Endodermal cell (in vitro differentiated cells): ENCODE measurements at regions not wholly inside any gene's neighbourhood (a gene's known extent, or its start where the extent isn't known, plus 50 kb on each side); places are given as distances from the start of the nearest gene placed in this dataset.
A peak's percentile ranks its signal among the peaks of the same experiment; 100 is the strongest.
"Not testable (repeated sequence)": the region's sequence is repeated elsewhere in the genome, so short reads cannot be mapped to it uniquely, and the experiment has no call there.

Experiments used
- DNase-seq: peaks from one replicate; pipeline ENCODE4 v3.0.0-alpha.2; 2017
- H3K27ac ChIP-seq: 2 replicates; pipeline ENCODE4 v1.5.1; 2013; ENCODE audit warnings: mild to moderate bottlenecking, low read depth, low read length, moderate library complexity
- H3K27me3 ChIP-seq: 2 replicates; pipeline ENCODE4 v1.6.1; 2013; ENCODE audit warnings: mild to moderate bottlenecking, low read length, moderate library complexity; ENCODE audit not compliant: insufficient read depth, control insufficient read depth, poor library complexity, severe bottlenecking
- H3K36me3 ChIP-seq: 2 replicates; pipeline ENCODE4 v1.7.0; 2013; ENCODE audit warnings: mild to moderate bottlenecking, low read length, moderate library complexity; ENCODE audit not compliant: control insufficient read depth, insufficient read depth
- H3K4me1 ChIP-seq: one replicate; pipeline ENCODE4 v1.7.0; 2013; ENCODE audit warnings: low read length; ENCODE audit not compliant: control insufficient read depth, insufficient read depth
- H3K4me3 ChIP-seq: 2 replicates; pipeline ENCODE4 v1.5.1; 2013; ENCODE audit warnings: mild to moderate bottlenecking, low read length, moderate library complexity
- H3K9ac ChIP-seq: 2 replicates; pipeline ENCODE4 v1.6.1; 2013; ENCODE audit warnings: mild to moderate bottlenecking, low read length, moderate library complexity; ENCODE audit not compliant: poor library complexity, severe bottlenecking; ENCODE audit errors: extremely low read depth
- H3K9me3 ChIP-seq: 2 replicates; pipeline ENCODE4 v1.6.1; 2013; ENCODE audit warnings: mild to moderate bottlenecking, low read length, moderate library complexity; ENCODE audit not compliant: control insufficient read depth
- H3K27ac Mint-ChIP-seq: 2 replicates; pipeline ENCODE4 v1.8.0; 2020; ENCODE audit warnings: mixed read lengths
- H3K27me3 Mint-ChIP-seq: 2 replicates; pipeline ENCODE4 v1.8.0; 2021; ENCODE audit warnings: mild to moderate bottlenecking, mixed read lengths; ENCODE audit not compliant: insufficient read depth
- H3K36me3 Mint-ChIP-seq: 2 replicates; pipeline ENCODE4 v1.8.0; 2020; ENCODE audit warnings: low read depth, mixed read lengths
- H3K4me1 Mint-ChIP-seq: 2 replicates; pipeline ENCODE4 v1.8.0; 2020; ENCODE audit warnings: mixed read lengths
- H3K4me3 Mint-ChIP-seq: 2 replicates; pipeline ENCODE4 v1.8.0; 2020; ENCODE audit warnings: mild to moderate bottlenecking, moderate library complexity, mixed read lengths
- H3K9me3 Mint-ChIP-seq: 2 replicates; pipeline ENCODE4 v1.8.0; 2020; ENCODE audit warnings: mild to moderate bottlenecking, mixed read lengths
- WGBS, 2 experiments: methylation state at CpG; one replicate each; pipeline versions ENCODE4 v1.1.5 to v1.1.7; 2013; ENCODE audit warnings: missing lambda C conversion rate in 2 of 2, mixed read lengths in 1 of 2; ENCODE audit not compliant: insufficient coverage in 1 of 2, insufficient read length in 1 of 2; 5-methylcytosine and 5-hydroxymethylcytosine counted together
- TF ChIP-seq, protein P1 (sequence below): fragments of 200-600 bp; sonication (generic); conservative IDR thresholded peaks from 2 replicates; pipeline ENCODE4 v1.5.0; 2021; ENCODE audit warnings: antibody characterized with exemption, mild to moderate bottlenecking

- H3K9me3 ChIP-seq, result peaks cover 61% of the 10 kb centered on the region
- peaks cover 7% of the 10 kb centered on the region for H3K36me3 Mint-ChIP-seq
Measured at GRCh38 chr20:29326376-29327070, 1930.9 kb upstream of the DEFB115 start.

GRCh38 chr20:29327600-29328420 is 1929.7 kb upstream of the DEFB115 start:
- peaks cover 10% of the 10 kb centered on the region for H3K36me3 Mint-ChIP-seq
- H3K4me1 ChIP-seq, result not testable (repeated sequence)
- 66 to 70% methylated on average over 21 to 31 of the region's 33 CpGs for WGBS, 2 experiments

More at GRCh38 chr20:29326376-29327070, 1930.9 kb upstream of the DEFB115 start:
- DNase-seq, result no peak
- no peaks in the 10 kb centered on the region for H3K27me3 ChIP-seq
- H3K36me3 ChIP-seq, result no peaks in the 10 kb centered on the region
- H3K9ac ChIP-seq, result no peak overlapping the region
- H3K4me3 ChIP-seq, result no peak overlapping the region
- 73 to 76% methylated on average over 23 to 25 of the region's 27 CpGs for WGBS, 2 experiments
- Mint-ChIP-seq H3K27ac (no peak overlapping the region), H3K4me3 (no peak overlapping the region), H3K4me1 (no peaks in the 10 kb centered on the region), H3K27me3 (peaks cover 2% of the 10 kb centered on the region), H3K9me3 (peaks cover 88% of the 10 kb centered on the region)
- TF ChIP-seq, protein P1, sequence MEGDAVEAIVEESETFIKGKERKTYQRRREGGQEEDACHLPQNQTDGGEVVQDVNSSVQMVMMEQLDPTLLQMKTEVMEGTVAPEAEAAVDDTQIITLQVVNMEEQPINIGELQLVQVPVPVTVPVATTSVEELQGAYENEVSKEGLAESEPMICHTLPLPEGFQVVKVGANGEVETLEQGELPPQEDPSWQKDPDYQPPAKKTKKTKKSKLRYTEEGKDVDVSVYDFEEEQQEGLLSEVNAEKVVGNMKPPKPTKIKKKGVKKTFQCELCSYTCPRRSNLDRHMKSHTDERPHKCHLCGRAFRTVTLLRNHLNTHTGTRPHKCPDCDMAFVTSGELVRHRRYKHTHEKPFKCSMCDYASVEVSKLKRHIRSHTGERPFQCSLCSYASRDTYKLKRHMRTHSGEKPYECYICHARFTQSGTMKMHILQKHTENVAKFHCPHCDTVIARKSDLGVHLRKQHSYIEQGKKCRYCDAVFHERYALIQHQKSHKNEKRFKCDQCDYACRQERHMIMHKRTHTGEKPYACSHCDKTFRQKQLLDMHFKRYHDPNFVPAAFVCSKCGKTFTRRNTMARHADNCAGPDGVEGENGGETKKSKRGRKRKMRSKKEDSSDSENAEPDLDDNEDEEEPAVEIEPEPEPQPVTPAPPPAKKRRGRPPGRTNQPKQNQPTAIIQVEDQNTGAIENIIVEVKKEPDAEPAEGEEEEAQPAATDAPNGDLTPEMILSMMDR, result no peak
- H3K4me1 ChIP-seq, result no peaks in the 10 kb centered on the region
- H3K27ac ChIP-seq, result no peak overlapping the region

GRCh38 chr20:29330429-29331115 is 1926.9 kb upstream of the DEFB115 start:
- DNase-seq, H3K4me1 Mint-ChIP-seq, H3K4me3 Mint-ChIP-seq, H3K4me1 ChIP-seq, H3K36me3 ChIP-seq, H3K27me3 ChIP-seq, H3K9ac ChIP-seq, H3K27ac Mint-ChIP-seq, H3K27me3 Mint-ChIP-seq, H3K27ac ChIP-seq: not testable (repeated sequence)
- peak overlapping the region; percentile 53 for H3K4me3 ChIP-seq
- Mint-ChIP-seq H3K9me3 (peaks cover 98% of the 10 kb centered on the region), H3K36me3 (peaks cover 15% of the 10 kb centered on the region)
- peaks cover 80% of the 10 kb centered on the region for H3K9me3 ChIP-seq
- 54 to 58% methylated on average over 10 of the region's 10 CpGs for WGBS, 2 experiments

More at GRCh38 chr20:29327600-29328420, 1929.7 kb upstream of the DEFB115 start:
- not testable (repeated sequence) for H3K4me3 ChIP-seq, H3K27me3 Mint-ChIP-seq, H3K9ac ChIP-seq, H3K4me3 Mint-ChIP-seq, H3K27me3 ChIP-seq, H3K36me3 ChIP-seq, H3K27ac Mint-ChIP-seq, H3K27ac ChIP-seq, H3K4me1 Mint-ChIP-seq
- peak; percentile 49 for DNase-seq
- H3K9me3 Mint-ChIP-seq, result peaks cover 98% of the 10 kb centered on the region
- peaks cover 58% of the 10 kb centered on the region for H3K9me3 ChIP-seq

- Histone ChIP-seq H3K9me3 (peaks cover 58% of the 10 kb centered on the region), H3K4me3 (no peak overlapping the region), H3K9ac (no peak overlapping the region), H3K4me1 (no peaks in the 10 kb centered on the region), H3K27me3 (no peaks in the 10 kb centered on the region), H3K27ac (no peak overlapping the region), H3K36me3 (no peaks in the 10 kb centered on the region)
- Mint-ChIP-seq H3K27ac (no peak overlapping the region), H3K4me3 (no peak overlapping the region), H3K36me3 (no peaks in the 10 kb centered on the region), H3K9me3 (peaks cover 75% of the 10 kb centered on the region), H3K4me1 (no peaks in the 10 kb centered on the region), H3K27me3 (no peaks in the 10 kb centered on the region)
- DNase-seq, result no peak
- WGBS, 2 experiments, result 38 to 82% methylated on average over 2 to 14 of the region's 14 CpGs
- TF ChIP-seq, protein P1, result no peak
Measured at GRCh38 chr20:29349836-29350235, 1907.6 kb upstream of the DEFB115 start.

- not testable (repeated sequence) for H3K4me3 ChIP-seq, H3K27ac Mint-ChIP-seq, H3K4me1 ChIP-seq, H3K27ac ChIP-seq, H3K36me3 Mint-ChIP-seq, DNase-seq, H3K4me3 Mint-ChIP-seq, H3K36me3 ChIP-seq, H3K4me1 Mint-ChIP-seq, H3K9ac ChIP-seq, H3K27me3 ChIP-seq, H3K27me3 Mint-ChIP-seq
- 56 to 67% methylated on average over 2 of the region's 2 CpGs for WGBS, 2 experiments
- H3K9me3 Mint-ChIP-seq, result peaks cover 74% of the 10 kb centered on the region
- peaks cover 69% of the 10 kb centered on the region for H3K9me3 ChIP-seq
Measured at GRCh38 chr20:29375937-29376336, 1881.5 kb upstream of the DEFB115 start.
